Tibial artery (tissue), 4 donors: ENCODE measurements at regions not wholly inside any gene's neighbourhood (a gene's known extent, or its start where the extent isn't known, plus 50 kb on each side); places are given as distances from the start of the nearest gene placed in this dataset.
A peak's percentile ranks its signal among the peaks of the same experiment; 100 is the strongest.

Experiments used
- DNase-seq, 2 donors: peaks; one replicate each; pipeline ENCODE4 v3.0.0-alpha.2; 2019
- H3K27ac ChIP-seq, 2 donors: fragments of 200-600 bp; sonication (generic) in 1 of 2; 1 replicate in 1 of 2; 2 replicates in 1 of 2; pipeline ENCODE4 v1.5.1; 2018 to 2019; ENCODE audit warnings: mild to moderate bottlenecking in 1 of 2
- H3K27me3 ChIP-seq, 2 donors: fragments of 200-600 bp; sonication (generic) in 1 of 2; one replicate each; pipeline versions ENCODE4 v1.5.1 to v1.6.0; 2016 to 2019
- H3K36me3 ChIP-seq, 3 donors: fragments of 200-600 bp; sonication (generic) in 2 of 3; one replicate each; pipeline ENCODE4 v1.5.1; 2016 to 2019; ENCODE audit warnings: mild to moderate bottlenecking in 2 of 3
- H3K4me1 ChIP-seq, 4 donors: fragments of 200-600 bp; sonication (generic) in 2 of 4; 1 replicate in 3 of 4; 2 replicates in 1 of 4; pipeline ENCODE4 v1.5.1; 2016 to 2019
- H3K4me3 ChIP-seq, 2 donors: fragments of 200-600 bp; sonication (generic) in 1 of 2; 1 replicate in 1 of 2; 2 replicates in 1 of 2; pipeline ENCODE4 v1.5.1; 2018 to 2019; ENCODE audit warnings: mild to moderate bottlenecking in 2 of 2
- H3K9me3 ChIP-seq, 3 donors: fragments of 200-600 bp; sonication (generic) in 1 of 3; one replicate each; pipeline ENCODE4 v1.5.1; 2016 to 2019
- intact Hi-C: fragments of 100-400 bp; cut with DNase I; formaldehyde crosslinking; loops from one replicate; pipeline ENCODE4 v1.15.0; 2023; ENCODE audit warnings: low total_unique reads
- TF ChIP-seq, protein P1 (sequence below), 2 experiments: fragments of 200-600 bp in 1 of 2; fragments of 450-650 bp in 1 of 2; IDR thresholded peaks; one replicate each; pipeline ENCODE4 v1.5.1; 2017 to 2019; ENCODE audit warnings: antibody characterized with exemption in 2 of 2, mild to moderate bottlenecking in 1 of 2, moderate library complexity in 1 of 2

GRCh38 chr13:40479196-40479845, 187.1 kb downstream of the FOXO1 start:
- TF ChIP-seq, protein P1, sequence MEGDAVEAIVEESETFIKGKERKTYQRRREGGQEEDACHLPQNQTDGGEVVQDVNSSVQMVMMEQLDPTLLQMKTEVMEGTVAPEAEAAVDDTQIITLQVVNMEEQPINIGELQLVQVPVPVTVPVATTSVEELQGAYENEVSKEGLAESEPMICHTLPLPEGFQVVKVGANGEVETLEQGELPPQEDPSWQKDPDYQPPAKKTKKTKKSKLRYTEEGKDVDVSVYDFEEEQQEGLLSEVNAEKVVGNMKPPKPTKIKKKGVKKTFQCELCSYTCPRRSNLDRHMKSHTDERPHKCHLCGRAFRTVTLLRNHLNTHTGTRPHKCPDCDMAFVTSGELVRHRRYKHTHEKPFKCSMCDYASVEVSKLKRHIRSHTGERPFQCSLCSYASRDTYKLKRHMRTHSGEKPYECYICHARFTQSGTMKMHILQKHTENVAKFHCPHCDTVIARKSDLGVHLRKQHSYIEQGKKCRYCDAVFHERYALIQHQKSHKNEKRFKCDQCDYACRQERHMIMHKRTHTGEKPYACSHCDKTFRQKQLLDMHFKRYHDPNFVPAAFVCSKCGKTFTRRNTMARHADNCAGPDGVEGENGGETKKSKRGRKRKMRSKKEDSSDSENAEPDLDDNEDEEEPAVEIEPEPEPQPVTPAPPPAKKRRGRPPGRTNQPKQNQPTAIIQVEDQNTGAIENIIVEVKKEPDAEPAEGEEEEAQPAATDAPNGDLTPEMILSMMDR (IDR thresholded peaks at IDR 0.05) = no peak
- DNase-seq = no peak
- Histone ChIP-seq H3K27me3 (no peaks in the 10 kb centered on the region), H3K4me3 (no peak overlapping the region), H3K27ac (peak overlapping the region in 1 of 2 donors; percentile 74), H3K4me1 (peaks cover 3 to 35% (median 28%) of the 10 kb centered on the region in 4 donors), H3K9me3 (no peaks in the 10 kb centered on the region), H3K36me3 (no peaks in the 10 kb centered on the region)
- intact Hi-C loops = loop anchor here (10.0 kb wide), 1 partner anchor 185 kb away; the partner anchor contains the start of gene FOXO1

GRCh38 chr13:40480012-40480914, 186.2 kb downstream of the FOXO1 start:
- TF ChIP-seq, protein P1 (IDR thresholded peaks at IDR 0.05) = no peak
- no peak for DNase-seq
- no peaks in the 10 kb centered on the region for H3K36me3 ChIP-seq
- H3K9me3 ChIP-seq = no peaks in the 10 kb centered on the region
- H3K27me3 ChIP-seq = no peaks in the 10 kb centered on the region
- intact Hi-C loops = no loop called here
- peak overlapping the region in 1 of 2 donors; percentile 26 for H3K27ac ChIP-seq
- peaks cover 3 to 35% (median 28%) of the 10 kb centered on the region in 4 donors for H3K4me1 ChIP-seq
- H3K4me3 ChIP-seq = no peak overlapping the region

DNA sequence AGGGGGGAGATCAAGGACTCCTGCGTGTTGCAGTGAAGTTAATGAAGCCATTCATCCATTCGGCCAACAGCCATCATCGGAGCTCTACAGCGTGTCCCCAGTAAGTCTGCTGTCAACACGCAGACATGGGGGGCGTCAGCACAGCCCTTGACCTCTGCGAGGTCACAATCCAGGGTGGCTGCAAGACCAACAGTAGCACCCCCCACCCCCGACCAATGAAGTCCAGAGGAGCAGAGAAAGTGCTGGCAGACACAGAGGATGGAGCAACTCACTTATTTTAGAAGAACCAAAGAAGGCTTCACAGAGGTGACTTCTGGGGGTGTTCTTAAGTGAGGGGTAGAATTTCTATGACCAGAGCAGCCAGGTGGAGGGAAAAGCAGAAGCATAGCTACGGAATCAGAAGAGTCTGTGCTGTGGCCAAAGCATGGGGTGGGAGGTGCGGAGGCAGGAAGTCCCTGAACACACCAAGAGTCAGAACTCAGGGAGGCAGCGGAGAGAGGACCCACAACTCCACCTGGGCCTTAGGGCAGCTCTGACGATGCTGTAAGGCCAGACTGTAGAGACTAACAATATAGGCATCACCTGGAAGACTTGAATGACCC, 185.4 kb downstream of the FOXO1 start:
- Histone ChIP-seq H3K36me3 (no peaks in the 10 kb centered on the region), H3K4me3 (no peak overlapping the region), H3K9me3 (no peaks in the 10 kb centered on the region), H3K27me3 (no peaks in the 10 kb centered on the region), H3K4me1 (peaks cover 3 to 34% (median 26%) of the 10 kb centered on the region in 4 donors), H3K27ac (no peak overlapping the region)
- intact Hi-C loops = no loop called here
- DNase-seq = no peak
- TF ChIP-seq, protein P1 (IDR thresholded peaks at IDR 0.05) = no peak

GRCh38 chr13:40483601-40484000, 182.8 kb downstream of the FOXO1 start:
- peaks cover 0 to 9% (median 2%) of the 10 kb centered on the region in 4 donors for H3K4me1 ChIP-seq
- intact Hi-C loops = no loop called here
- no peak for DNase-seq
- TF ChIP-seq, protein P1 (IDR thresholded peaks at IDR 0.05) = no peak
- no peak overlapping the region for H3K4me3 ChIP-seq
- no peaks in the 10 kb centered on the region for H3K9me3 ChIP-seq
- H3K27ac ChIP-seq = no peak overlapping the region
- H3K36me3 ChIP-seq = no peaks in the 10 kb centered on the region
- H3K27me3 ChIP-seq = no peaks in the 10 kb centered on the region

GRCh38 chr13:40484101-40484800, 182.2 kb downstream of the FOXO1 start:
- Histone ChIP-seq H3K4me1 (peaks cover 0 to 5% (median 0%) of the 10 kb centered on the region in 4 donors), H3K27me3 (no peaks in the 10 kb centered on the region), H3K9me3 (no peaks in the 10 kb centered on the region), H3K27ac (no peak overlapping the region), H3K4me3 (no peak overlapping the region), H3K36me3 (no peaks in the 10 kb centered on the region)
- intact Hi-C loops = no loop called here
- TF ChIP-seq, protein P1 (IDR thresholded peaks at IDR 0.05) = no peak
- no peak for DNase-seq
